ENCODE measurements at regions not wholly inside any gene's neighbourhood (a gene's known extent, or its start where the extent isn't known, plus 50 kb on each side); places are given as distances from the start of the nearest gene placed in this dataset.
A peak's percentile ranks its signal among the peaks of the same experiment; 100 is the strongest.

GRCh38 chr7:25704413-25704812 is 447.6 kb upstream of the NFE2L3 start:
- Histone ChIP-seq H3K36me3 (no peaks in the 10 kb centered on the region), H3K27ac (no peak overlapping the region), H3K4me3 (no peak overlapping the region), H3K27me3 (no peaks in the 10 kb centered on the region), H3K9me3 (no peaks in the 10 kb centered on the region), H3K4me1 (no peaks in the 10 kb centered on the region)
- TF ChIP-seq POLR2A (IDR thresholded peaks at IDR 0.05) (no peak), CTCF (IDR thresholded peaks at IDR 0.05) (no peak)
- DNase-seq = no peak

- no peaks in the 10 kb centered on the region for H3K36me3 ChIP-seq
- H3K27me3 ChIP-seq = no peaks in the 10 kb centered on the region
These were observed 445.2 kb upstream of the NFE2L3 start for GRCh38 chr7:25706764-25707163.

GRCh38 chr7:25707768-25708620 is 444.0 kb upstream of the NFE2L3 start:
- no peak for DNase-seq
- no peaks in the 10 kb centered on the region for H3K36me3 ChIP-seq
- no peak overlapping the region for H3K4me3 ChIP-seq
- no peaks in the 10 kb centered on the region for H3K9me3 ChIP-seq
- TF ChIP-seq POLR2A (IDR thresholded peaks at IDR 0.05) (no peak), CTCF (IDR thresholded peaks at IDR 0.05) (no peak)
- H3K4me1 ChIP-seq = no peaks in the 10 kb centered on the region
- no peak overlapping the region for H3K27ac ChIP-seq
- H3K27me3 ChIP-seq = no peaks in the 10 kb centered on the region

More at GRCh38 chr7:25706764-25707163, 445.2 kb upstream of the NFE2L3 start:
- no peaks in the 10 kb centered on the region for H3K4me1 ChIP-seq
- no peak for DNase-seq
- H3K27ac ChIP-seq = no peak overlapping the region
- no peak overlapping the region for H3K4me3 ChIP-seq
- H3K9me3 ChIP-seq = no peaks in the 10 kb centered on the region
- TF ChIP-seq CTCF (IDR thresholded peaks at IDR 0.05) (no peak), POLR2A (IDR thresholded peaks at IDR 0.05) (no peak)

- no peaks in the 10 kb centered on the region for H3K9me3 ChIP-seq
- H3K4me3 ChIP-seq = no peak overlapping the region
- DNase-seq = no peak
These were observed 441.0 kb upstream of the NFE2L3 start for GRCh38 chr7:25710959-25711358.

GRCh38 chr7:25711940-25712339 is 440.1 kb upstream of the NFE2L3 start:
- Histone ChIP-seq H3K9me3 (no peaks in the 10 kb centered on the region), H3K27ac (peak overlapping the region in 1 of 4 donors; percentile 11), H3K36me3 (no peaks in the 10 kb centered on the region), H3K27me3 (no peaks in the 10 kb centered on the region), H3K4me3 (no peak overlapping the region), H3K4me1 (no peaks in the 10 kb centered on the region)
- no peak for DNase-seq
- TF ChIP-seq CTCF (IDR thresholded peaks at IDR 0.05) = no peak
- TF ChIP-seq POLR2A (IDR thresholded peaks at IDR 0.05) = no peak

More at GRCh38 chr7:25710959-25711358, 441.0 kb upstream of the NFE2L3 start:
- Histone ChIP-seq H3K27me3 (no peaks in the 10 kb centered on the region), H3K4me1 (no peaks in the 10 kb centered on the region), H3K27ac (no peak overlapping the region), H3K36me3 (no peaks in the 10 kb centered on the region)
- TF ChIP-seq CTCF (IDR thresholded peaks at IDR 0.05) (no peak), POLR2A (IDR thresholded peaks at IDR 0.05) (no peak)

Measured in Peyer's patch (tissue), 4 donors.